ENCODE measurements at regions not wholly inside any gene's neighbourhood (a gene's known extent, or its start where the extent isn't known, plus 50 kb on each side); places are given as distances from the start of the nearest gene placed in this dataset.
A peak's percentile ranks its signal among the peaks of the same experiment; 100 is the strongest.

DNA sequence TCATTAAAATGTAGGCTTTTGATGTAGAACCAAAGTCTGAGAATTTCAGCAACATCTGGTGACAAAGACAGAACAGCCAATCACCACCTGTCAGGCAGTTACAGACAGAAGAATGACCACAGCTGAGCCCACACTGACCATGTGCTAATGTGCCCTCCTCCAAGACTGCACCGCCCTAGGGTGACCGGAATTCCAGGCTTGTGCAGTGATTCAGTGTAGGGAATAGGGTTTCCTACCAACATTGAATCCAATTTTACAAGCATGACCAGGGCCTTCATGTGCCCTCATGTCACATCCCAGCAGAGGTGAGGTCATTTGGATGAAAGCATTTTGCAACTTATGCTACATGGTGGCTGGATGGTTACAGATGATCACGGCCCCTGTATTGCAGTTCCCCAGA, 412.5 kb downstream of the SOX2 start:
- no peak overlapping the region for H3K27ac ChIP-seq (ENCODE audit: low read depth, low read length, poor library complexity, severe bottlenecking)
- ChIA-PET CTCF (ENCODE audit: unreplicated experiment) (no interaction called here), POLR2A (interaction anchor here (0.5 kb wide), 1 partner anchor 19 kb away, joined by 3 read pairs; no protein-coding TSS in a partner anchor)
- intact Hi-C loops (cut with micrococcal nuclease; ENCODE audit: unreplicated experiment), result no loop called here
- H3K9me3 ChIP-seq (ENCODE audit: low read length), result no peaks in the 10 kb centered on the region
- no peaks in the 10 kb centered on the region for H3K79me2 ChIP-seq (ENCODE audit: insufficient read depth, low read depth, low read length)
- no peak for DNase-seq (ENCODE audit: low spot score)
- H3K4me3 ChIP-seq (ENCODE audit: low read depth, low read length, poor library complexity, severe bottlenecking), result no peak overlapping the region
- H3K4me2 ChIP-seq (ENCODE audit: low read length), result no peak overlapping the region
- H3K9me2 ChIP-seq (ENCODE audit: insufficient read depth, low read length), result no peaks in the 10 kb centered on the region
- TF ChIP-seq, protein P1, sequence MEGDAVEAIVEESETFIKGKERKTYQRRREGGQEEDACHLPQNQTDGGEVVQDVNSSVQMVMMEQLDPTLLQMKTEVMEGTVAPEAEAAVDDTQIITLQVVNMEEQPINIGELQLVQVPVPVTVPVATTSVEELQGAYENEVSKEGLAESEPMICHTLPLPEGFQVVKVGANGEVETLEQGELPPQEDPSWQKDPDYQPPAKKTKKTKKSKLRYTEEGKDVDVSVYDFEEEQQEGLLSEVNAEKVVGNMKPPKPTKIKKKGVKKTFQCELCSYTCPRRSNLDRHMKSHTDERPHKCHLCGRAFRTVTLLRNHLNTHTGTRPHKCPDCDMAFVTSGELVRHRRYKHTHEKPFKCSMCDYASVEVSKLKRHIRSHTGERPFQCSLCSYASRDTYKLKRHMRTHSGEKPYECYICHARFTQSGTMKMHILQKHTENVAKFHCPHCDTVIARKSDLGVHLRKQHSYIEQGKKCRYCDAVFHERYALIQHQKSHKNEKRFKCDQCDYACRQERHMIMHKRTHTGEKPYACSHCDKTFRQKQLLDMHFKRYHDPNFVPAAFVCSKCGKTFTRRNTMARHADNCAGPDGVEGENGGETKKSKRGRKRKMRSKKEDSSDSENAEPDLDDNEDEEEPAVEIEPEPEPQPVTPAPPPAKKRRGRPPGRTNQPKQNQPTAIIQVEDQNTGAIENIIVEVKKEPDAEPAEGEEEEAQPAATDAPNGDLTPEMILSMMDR (conservative IDR thresholded peaks at IDR 0.05; ENCODE audit: low read length), result no peak
- no peak for TF ChIP-seq EZH2phosphoT487 (IDR thresholded peaks at IDR 0.05; ENCODE audit: borderline replicate concordance, low read depth, low read length)
- no peaks in the 10 kb centered on the region for H4K20me1 ChIP-seq (ENCODE audit: insufficient read depth, low read length)
- H3K4me1 ChIP-seq (ENCODE audit: insufficient read depth, low read length, poor library complexity, severe bottlenecking), result no peaks in the 10 kb centered on the region
- H2AFZ ChIP-seq (ENCODE audit: low read length), result no peak overlapping the region
- H3K36me3 ChIP-seq (ENCODE audit: insufficient read depth, low read length), result no peaks in the 10 kb centered on the region
- BruUV-seq (replicated peaks), result no TSS peak

DNA sequence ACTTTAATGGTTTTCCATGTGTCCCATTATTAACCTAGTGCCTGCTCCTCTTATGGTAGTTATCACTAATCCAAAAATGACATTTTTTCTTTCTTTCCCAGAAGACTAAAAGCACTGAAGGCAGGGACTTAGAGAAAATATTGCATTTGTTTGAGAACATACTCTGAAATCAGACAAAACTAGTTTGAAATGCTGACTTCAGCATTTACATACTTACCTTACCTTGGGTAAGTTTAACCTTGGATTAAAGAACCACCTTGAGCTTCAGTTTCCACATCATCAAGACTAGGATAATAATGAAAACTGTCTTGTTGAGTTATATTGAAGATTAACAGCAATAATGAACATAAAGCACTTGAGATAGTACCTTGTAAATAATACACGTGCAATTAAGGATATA, 413.0 kb downstream of the SOX2 start:
- CTCF ChIA-PET (ENCODE audit: unreplicated experiment), result no interaction called here
- POLR2A ChIA-PET, result interaction anchor here (0.5 kb wide), 1 partner anchor 18 kb away, joined by 3 read pairs; no protein-coding TSS in a partner anchor
- Histone ChIP-seq H3K9me2 (ENCODE audit: insufficient read depth, low read length) (no peaks in the 10 kb centered on the region), H3K4me3 (ENCODE audit: low read depth, low read length, poor library complexity, severe bottlenecking) (no peak overlapping the region), H3K4me1 (ENCODE audit: insufficient read depth, low read length, poor library complexity, severe bottlenecking) (no peaks in the 10 kb centered on the region), H2AFZ (ENCODE audit: low read length) (no peak overlapping the region), H3K27ac (ENCODE audit: low read depth, low read length, poor library complexity, severe bottlenecking) (no peak overlapping the region), H3K4me2 (ENCODE audit: low read length) (no peak overlapping the region), H3K36me3 (ENCODE audit: insufficient read depth, low read length) (no peaks in the 10 kb centered on the region), H3K9me3 (ENCODE audit: low read length) (no peaks in the 10 kb centered on the region), H3K79me2 (ENCODE audit: insufficient read depth, low read depth, low read length) (no peaks in the 10 kb centered on the region), H4K20me1 (ENCODE audit: insufficient read depth, low read length) (no peaks in the 10 kb centered on the region)
- no peak for DNase-seq (ENCODE audit: low spot score)
- intact Hi-C loops (cut with micrococcal nuclease; ENCODE audit: unreplicated experiment), result no loop called here
- TF ChIP-seq, protein P1 (conservative IDR thresholded peaks at IDR 0.05; ENCODE audit: low read length), result no peak
- TF ChIP-seq EZH2phosphoT487 (IDR thresholded peaks at IDR 0.05; ENCODE audit: borderline replicate concordance, low read depth, low read length), result no peak
- no TSS peak for BruUV-seq (replicated peaks)

DNA sequence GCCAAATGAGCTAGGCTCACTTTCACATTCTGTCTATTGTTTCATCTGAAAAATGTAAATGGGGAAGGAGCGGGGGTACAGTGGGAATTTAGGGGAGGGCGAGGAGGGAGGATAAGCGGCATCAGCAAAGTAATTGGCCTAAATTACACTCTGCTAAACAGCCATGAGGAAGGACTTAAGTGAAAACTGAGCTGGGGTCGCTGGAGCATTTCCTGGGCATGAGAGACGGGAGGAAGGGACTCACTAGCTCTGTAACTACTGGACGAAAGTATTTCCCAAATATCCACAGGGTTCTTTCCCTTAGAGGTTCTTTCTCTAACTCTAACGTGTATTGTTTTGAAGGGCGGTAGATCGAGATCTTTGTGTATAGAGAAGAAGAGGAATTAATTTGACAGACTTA, 418.0 kb downstream of the SOX2 start:
- no peaks in the 10 kb centered on the region for H3K36me3 ChIP-seq (ENCODE audit: insufficient read depth, low read length)
- DNase-seq (ENCODE audit: low spot score), result no peak
- H3K9me2 ChIP-seq (ENCODE audit: insufficient read depth, low read length), result no peaks in the 10 kb centered on the region
- H3K4me1 ChIP-seq (ENCODE audit: insufficient read depth, low read length, poor library complexity, severe bottlenecking), result no peaks in the 10 kb centered on the region
- H3K4me3 ChIP-seq (ENCODE audit: low read depth, low read length, poor library complexity, severe bottlenecking), result no peak overlapping the region
- H3K4me2 ChIP-seq (ENCODE audit: low read length), result no peak overlapping the region
- ChIA-PET CTCF (ENCODE audit: unreplicated experiment) (no interaction called here), POLR2A (interaction anchor here (1.3 kb wide), 1 partner anchor 416 kb away, joined by 3 read pairs; no protein-coding TSS in a partner anchor)
- 0 out of 2 replicates have a peak overlapping the region, but pooled peaks have one; percentile 40 for H2AFZ ChIP-seq (ENCODE audit: low read length)
- H3K9me3 ChIP-seq (ENCODE audit: low read length), result no peaks in the 10 kb centered on the region
- no peak overlapping the region for H3K27ac ChIP-seq (ENCODE audit: low read depth, low read length, poor library complexity, severe bottlenecking)
- intact Hi-C loops (cut with micrococcal nuclease; ENCODE audit: unreplicated experiment), result no loop called here
- BruUV-seq (replicated peaks), result no TSS peak
- TF ChIP-seq, protein P1 (conservative IDR thresholded peaks at IDR 0.05; ENCODE audit: low read length), result no peak
- TF ChIP-seq EZH2phosphoT487 (IDR thresholded peaks at IDR 0.05; ENCODE audit: borderline replicate concordance, low read depth, low read length), result no peak
- no peaks in the 10 kb centered on the region for H3K79me2 ChIP-seq (ENCODE audit: insufficient read depth, low read depth, low read length)
- H4K20me1 ChIP-seq (ENCODE audit: insufficient read depth, low read length), result no peaks in the 10 kb centered on the region
